ENCODE measurements at regions not wholly inside any gene's neighbourhood (a gene's known extent, or its start where the extent isn't known, plus 50 kb on each side); places are given as distances from the start of the nearest gene placed in this dataset.

DNA sequence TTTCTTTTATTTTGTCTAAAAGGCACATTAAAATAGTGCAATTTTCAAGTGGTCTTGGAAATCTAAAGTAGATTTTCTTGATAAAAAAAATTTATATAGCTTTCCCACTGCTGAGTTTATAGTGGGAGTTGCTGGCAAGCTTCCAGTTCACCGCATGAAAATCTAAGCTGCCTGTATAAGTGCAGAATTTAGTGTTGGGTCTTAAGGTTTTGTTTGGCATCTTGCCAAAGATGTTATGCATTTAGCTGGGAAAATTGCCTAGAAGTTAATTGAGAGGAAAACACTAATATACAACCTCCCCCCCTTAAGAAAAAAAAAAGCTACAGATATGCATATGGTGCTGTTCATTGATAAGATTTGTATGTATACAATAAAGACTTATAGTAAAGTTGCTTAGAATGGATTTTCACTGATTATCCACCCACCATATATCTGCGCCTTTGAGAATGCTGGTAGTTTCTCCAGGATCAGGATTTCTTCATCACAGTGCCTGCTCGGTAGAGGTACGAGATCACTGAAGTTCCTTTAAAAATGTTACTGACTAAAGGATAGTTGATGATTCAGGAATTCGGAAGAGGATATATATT is 803.2 kb upstream of the POU3F3 start:
- intact Hi-C loops (cut with DNase I; ENCODE audit: low total_unique reads) = no loop called here
- TF ChIP-seq, protein P1, sequence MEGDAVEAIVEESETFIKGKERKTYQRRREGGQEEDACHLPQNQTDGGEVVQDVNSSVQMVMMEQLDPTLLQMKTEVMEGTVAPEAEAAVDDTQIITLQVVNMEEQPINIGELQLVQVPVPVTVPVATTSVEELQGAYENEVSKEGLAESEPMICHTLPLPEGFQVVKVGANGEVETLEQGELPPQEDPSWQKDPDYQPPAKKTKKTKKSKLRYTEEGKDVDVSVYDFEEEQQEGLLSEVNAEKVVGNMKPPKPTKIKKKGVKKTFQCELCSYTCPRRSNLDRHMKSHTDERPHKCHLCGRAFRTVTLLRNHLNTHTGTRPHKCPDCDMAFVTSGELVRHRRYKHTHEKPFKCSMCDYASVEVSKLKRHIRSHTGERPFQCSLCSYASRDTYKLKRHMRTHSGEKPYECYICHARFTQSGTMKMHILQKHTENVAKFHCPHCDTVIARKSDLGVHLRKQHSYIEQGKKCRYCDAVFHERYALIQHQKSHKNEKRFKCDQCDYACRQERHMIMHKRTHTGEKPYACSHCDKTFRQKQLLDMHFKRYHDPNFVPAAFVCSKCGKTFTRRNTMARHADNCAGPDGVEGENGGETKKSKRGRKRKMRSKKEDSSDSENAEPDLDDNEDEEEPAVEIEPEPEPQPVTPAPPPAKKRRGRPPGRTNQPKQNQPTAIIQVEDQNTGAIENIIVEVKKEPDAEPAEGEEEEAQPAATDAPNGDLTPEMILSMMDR (IDR thresholded peaks at IDR 0.05) = no peak
- no peak for TF ChIP-seq POLR2A (IDR thresholded peaks at IDR 0.05)
- DNase-seq (ENCODE audit: low spot score in 2 of 2) = no peak
- H3K4me3 ChIP-seq (ENCODE audit: low read depth, poor library complexity, severe bottlenecking) = no peak overlapping the region
- WGBS, 2 donors = 70 to 81% methylated on average over 5 of the region's 5 CpGs

GRCh38 chr2:104051766-104052165 is 802.1 kb upstream of the POU3F3 start:
- no peak overlapping the region for H3K4me3 ChIP-seq (ENCODE audit: low read depth, poor library complexity, severe bottlenecking)
- intact Hi-C loops (cut with DNase I; ENCODE audit: low total_unique reads) = no loop called here
- TF ChIP-seq, protein P1 (IDR thresholded peaks at IDR 0.05) = no peak
- no peak for TF ChIP-seq POLR2A (IDR thresholded peaks at IDR 0.05)
- no peak for DNase-seq (ENCODE audit: low spot score in 2 of 2)
- WGBS, 2 donors = 89 to 92% methylated on average over 6 of the region's 6 CpGs

- no peak overlapping the region for H3K4me3 ChIP-seq (ENCODE audit: low read depth, poor library complexity, severe bottlenecking)
- no peak for DNase-seq (ENCODE audit: low spot score in 2 of 2)
- intact Hi-C loops (cut with DNase I; ENCODE audit: low total_unique reads) = no loop called here
- TF ChIP-seq, protein P1 (IDR thresholded peaks at IDR 0.05) = no peak
- TF ChIP-seq POLR2A (IDR thresholded peaks at IDR 0.05) = no peak
- 83 to 86% methylated on average over 5 of the region's 5 CpGs for WGBS, 2 donors
Observed at GRCh38 chr2:104052356-104052755, 801.6 kb upstream of the POU3F3 start.

GRCh38 chr2:104056451-104056850 is 797.5 kb upstream of the POU3F3 start:
- intact Hi-C loops (cut with DNase I; ENCODE audit: low total_unique reads) = no loop called here
- 91 to 96% methylated on average over 1 of the region's 1 CpG for WGBS, 2 donors
- no peak overlapping the region for H3K4me3 ChIP-seq (ENCODE audit: low read depth, poor library complexity, severe bottlenecking)
- no peak for DNase-seq (ENCODE audit: low spot score in 2 of 2)
- TF ChIP-seq, protein P1 (IDR thresholded peaks at IDR 0.05) = no peak
- TF ChIP-seq POLR2A (IDR thresholded peaks at IDR 0.05) = no peak

DNA sequence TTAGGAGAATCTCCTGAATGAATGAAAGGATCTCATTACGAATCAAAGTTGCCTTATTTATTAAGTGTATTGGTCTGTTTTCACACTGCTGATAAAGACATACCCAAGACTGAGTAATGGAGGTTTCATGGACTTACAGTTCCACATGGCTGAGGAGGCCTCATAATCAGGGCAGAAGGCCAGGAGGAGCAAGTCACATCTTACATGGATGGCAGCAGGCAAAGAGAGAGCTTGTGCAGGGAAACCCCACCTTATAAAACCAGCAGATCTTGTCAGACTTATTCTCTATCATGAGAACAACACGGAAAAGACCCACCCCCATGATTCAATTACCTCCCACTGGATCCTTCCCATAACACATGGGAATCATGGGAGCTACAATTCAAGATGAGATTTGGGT is 785.2 kb upstream of the POU3F3 start:
- H3K4me3 ChIP-seq (ENCODE audit: low read depth, poor library complexity, severe bottlenecking) = no peak overlapping the region
- DNase-seq (ENCODE audit: low spot score in 2 of 2) = no peak
- intact Hi-C loops (cut with DNase I; ENCODE audit: low total_unique reads) = no loop called here
- WGBS, 2 donors = 80 to 85% methylated on average over 2 of the region's 2 CpGs
- no peak for TF ChIP-seq POLR2A (IDR thresholded peaks at IDR 0.05)
- TF ChIP-seq, protein P1 (IDR thresholded peaks at IDR 0.05) = no peak

DNA sequence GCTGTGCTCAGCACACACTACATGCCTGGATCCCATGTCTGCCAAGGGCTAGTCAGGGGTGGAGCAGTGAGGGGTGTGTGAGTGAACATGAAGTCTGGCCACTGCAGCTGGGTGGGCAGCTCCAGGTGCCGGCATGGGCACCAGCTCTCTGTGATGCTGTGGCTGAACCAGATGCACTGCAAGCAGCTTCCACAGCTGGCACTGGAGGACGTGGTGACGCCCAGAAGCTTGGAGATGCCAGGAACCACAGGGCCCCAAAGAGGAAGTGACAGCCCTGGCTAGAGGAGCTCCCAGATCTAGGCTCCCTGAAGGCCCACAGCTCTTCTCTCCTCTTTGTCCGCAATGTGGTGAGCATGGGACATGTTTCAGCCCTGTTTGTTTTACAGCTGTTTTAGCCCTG is 776.3 kb upstream of the POU3F3 start:
- 81 to 91% methylated on average over 4 of the region's 4 CpGs for WGBS, 2 donors
- TF ChIP-seq POLR2A (IDR thresholded peaks at IDR 0.05) = no peak
- no peak for DNase-seq (ENCODE audit: low spot score in 2 of 2)
- no peak overlapping the region for H3K4me3 ChIP-seq (ENCODE audit: low read depth, poor library complexity, severe bottlenecking)
- intact Hi-C loops (cut with DNase I; ENCODE audit: low total_unique reads) = no loop called here

Data from lower leg skin (tissue), 4 donors.